Transverse colon (tissue), 4 donors: ENCODE measurements at regions not wholly inside any gene's neighbourhood (a gene's known extent, or its start where the extent isn't known, plus 50 kb on each side); places are given as distances from the start of the nearest gene placed in this dataset.

Experiments used
- DNase-seq: peaks from one replicate; pipeline ENCODE4 v3.0.0-alpha.2; 2019
- H3K27ac ChIP-seq, 4 donors: fragments of 200-600 bp; sonication (generic); 2 replicates each; pipeline ENCODE4 v1.5.1; 2016 to 2018; ENCODE audit warnings: inconsistent platforms in 4 of 4
- H3K27me3 ChIP-seq: fragments of 200-600 bp; sonication (generic); 2 replicates; pipeline ENCODE4 v1.5.1; 2017; ENCODE audit warnings: inconsistent platforms
- H3K36me3 ChIP-seq, 4 donors: fragments of 200-600 bp; sonication (generic); 2 replicates each; pipeline ENCODE4 v1.5.1; 2017 to 2019; ENCODE audit warnings: inconsistent platforms in 4 of 4
- H3K4me1 ChIP-seq, 4 donors: fragments of 200-600 bp; sonication (generic); 2 replicates each; pipeline ENCODE4 v1.5.1; 2017 to 2020; ENCODE audit warnings: inconsistent platforms in 4 of 4
- H3K4me3 ChIP-seq, 4 donors: fragments of 200-600 bp; sonication (generic); 1 replicate in 1 of 4; 2 replicates in 3 of 4; pipeline versions ENCODE4 v1.5.1 to v1.6.1; 2017 to 2019; ENCODE audit warnings: inconsistent platforms in 4 of 4
- H3K9me3 ChIP-seq, 2 donors: fragments of 200-600 bp; sonication (generic); 2 replicates each; pipeline ENCODE4 v1.5.1; 2017 to 2019; ENCODE audit warnings: inconsistent platforms in 2 of 2
- EP300 ChIP-seq: sonication (generic); formaldehyde crosslinking; IDR thresholded peaks from one replicate; pipeline ENCODE4 v1.6.1; 2017; ENCODE audit warnings: antibody characterized with exemption, low read depth
- POLR2A ChIP-seq: fragments of 450-650 bp; IDR thresholded peaks from one replicate; pipeline ENCODE4 v1.6.1; 2016; ENCODE audit warnings: antibody characterized with exemption, mild to moderate bottlenecking, moderate library complexity
- POLR2AphosphoS5 ChIP-seq, 3 donors: sonication (generic); formaldehyde crosslinking; IDR thresholded peaks; one replicate each; pipeline ENCODE4 v1.6.1; 2016; ENCODE audit warnings: antibody characterized with exemption in 3 of 3
- WGBS, 2 donors: methylation state at CpG; one replicate each; pipeline ENCODE4 v1.1.5; 2018; ENCODE audit warnings: low coverage in 1 of 2; 5-methylcytosine and 5-hydroxymethylcytosine counted together
- in situ Hi-C, 4 donors: fragments of 200-750 bp; cut with MboI; loops; one replicate each; pipeline versions ENCODE4 v1.15.0 to v1.15.1; 2017; ENCODE audit warnings: low sequenced_read_pairs in 3 of 4, low pct_ligation_motif_present in 1 of 4, low pct_unique_long_range_greater_than_20kb in 1 of 4
- intact Hi-C: fragments of 100-400 bp; cut with DNase I; formaldehyde crosslinking; loops from one replicate; pipeline ENCODE4 v1.15.1; 2023; ENCODE audit warnings: low total_unique reads
- TF ChIP-seq, protein P1 (sequence below), 5 experiments: fragments of 200-600 bp in 3 of 5; fragments of 450-650 bp in 2 of 5; sonication (generic) in 3 of 5; IDR thresholded peaks; 1 replicate in 2 of 5; 2 replicates in 3 of 5; pipeline ENCODE4 v1.5.1; 2016 to 2017; ENCODE audit warnings: antibody characterized with exemption in 5 of 5, inconsistent platforms in 3 of 5, mild to moderate bottlenecking in 2 of 5, moderate library complexity in 1 of 5

DNA sequence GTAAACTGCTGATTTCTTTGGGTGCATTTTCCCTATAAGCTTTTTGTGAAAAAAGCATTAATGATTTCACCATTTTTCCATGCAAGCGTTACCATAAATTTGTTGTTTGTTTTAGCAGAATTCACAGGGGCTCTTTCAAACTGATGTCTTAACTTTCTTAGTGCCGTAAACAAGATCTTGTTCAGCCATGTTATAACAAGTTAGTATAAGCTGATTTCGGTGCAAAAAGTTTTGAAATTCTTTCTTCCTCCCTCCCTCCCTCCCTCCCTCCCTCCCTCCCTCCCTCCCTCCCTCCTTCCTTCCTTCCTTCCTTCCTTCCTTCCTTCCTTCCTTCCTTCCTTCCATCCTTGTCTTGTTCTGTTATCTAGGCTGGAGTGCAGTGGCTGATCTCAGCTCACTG is 71.7 kb upstream of the CHORDC1 start:
- intact Hi-C loops, result no loop called here
- no peak for TF ChIP-seq POLR2AphosphoS5 (IDR thresholded peaks at IDR 0.05)
- no peak for TF ChIP-seq POLR2A
- TF ChIP-seq EP300, result no peak
- TF ChIP-seq, protein P1, sequence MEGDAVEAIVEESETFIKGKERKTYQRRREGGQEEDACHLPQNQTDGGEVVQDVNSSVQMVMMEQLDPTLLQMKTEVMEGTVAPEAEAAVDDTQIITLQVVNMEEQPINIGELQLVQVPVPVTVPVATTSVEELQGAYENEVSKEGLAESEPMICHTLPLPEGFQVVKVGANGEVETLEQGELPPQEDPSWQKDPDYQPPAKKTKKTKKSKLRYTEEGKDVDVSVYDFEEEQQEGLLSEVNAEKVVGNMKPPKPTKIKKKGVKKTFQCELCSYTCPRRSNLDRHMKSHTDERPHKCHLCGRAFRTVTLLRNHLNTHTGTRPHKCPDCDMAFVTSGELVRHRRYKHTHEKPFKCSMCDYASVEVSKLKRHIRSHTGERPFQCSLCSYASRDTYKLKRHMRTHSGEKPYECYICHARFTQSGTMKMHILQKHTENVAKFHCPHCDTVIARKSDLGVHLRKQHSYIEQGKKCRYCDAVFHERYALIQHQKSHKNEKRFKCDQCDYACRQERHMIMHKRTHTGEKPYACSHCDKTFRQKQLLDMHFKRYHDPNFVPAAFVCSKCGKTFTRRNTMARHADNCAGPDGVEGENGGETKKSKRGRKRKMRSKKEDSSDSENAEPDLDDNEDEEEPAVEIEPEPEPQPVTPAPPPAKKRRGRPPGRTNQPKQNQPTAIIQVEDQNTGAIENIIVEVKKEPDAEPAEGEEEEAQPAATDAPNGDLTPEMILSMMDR (IDR thresholded peaks at IDR 0.05), result no peak
- Histone ChIP-seq H3K27ac (no peak overlapping the region), H3K36me3 (no peaks in the 10 kb centered on the region), H3K4me3 (no peak overlapping the region), H3K4me1 (no peaks in the 10 kb centered on the region), H3K27me3 (no peaks in the 10 kb centered on the region), H3K9me3 (no peaks in the 10 kb centered on the region)
- no peak for DNase-seq
- WGBS, 2 donors, result 89 to 93% methylated on average over 3 of the region's 3 CpGs
- in situ Hi-C loops, result no loop called here

DNA sequence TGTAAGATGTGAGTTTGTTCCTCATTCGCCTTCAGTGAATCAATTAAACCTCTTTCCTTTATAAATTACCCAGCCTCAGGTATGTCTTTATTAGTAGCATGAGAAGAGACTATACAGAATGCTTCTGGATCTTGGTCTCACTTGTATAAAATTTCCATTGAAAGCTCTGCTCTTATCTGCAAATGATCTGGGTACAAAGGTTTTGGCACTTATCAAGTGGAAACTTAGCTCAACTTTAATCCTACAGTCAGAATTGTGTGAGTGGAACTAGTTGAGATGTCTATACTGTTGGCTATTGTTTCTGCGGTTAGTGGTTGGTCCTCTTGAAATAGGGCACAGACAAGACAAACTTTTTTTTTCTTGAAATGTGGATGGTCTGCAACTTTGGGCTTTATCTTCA is 71.2 kb upstream of the CHORDC1 start:
- Histone ChIP-seq H3K27ac (no peak overlapping the region), H3K36me3 (no peaks in the 10 kb centered on the region), H3K4me1 (no peaks in the 10 kb centered on the region), H3K9me3 (no peaks in the 10 kb centered on the region), H3K4me3 (no peak overlapping the region), H3K27me3 (no peaks in the 10 kb centered on the region)
- intact Hi-C loops (no loop called here), in situ Hi-C loops (no loop called here)
- WGBS, 2 donors, result 80 to 82% methylated on average over 2 of the region's 2 CpGs
- TF ChIP-seq POLR2A, result no peak
- TF ChIP-seq, protein P1 (IDR thresholded peaks at IDR 0.05), result no peak
- no peak for TF ChIP-seq POLR2AphosphoS5 (IDR thresholded peaks at IDR 0.05)
- no peak for TF ChIP-seq EP300
- no peak for DNase-seq

DNA sequence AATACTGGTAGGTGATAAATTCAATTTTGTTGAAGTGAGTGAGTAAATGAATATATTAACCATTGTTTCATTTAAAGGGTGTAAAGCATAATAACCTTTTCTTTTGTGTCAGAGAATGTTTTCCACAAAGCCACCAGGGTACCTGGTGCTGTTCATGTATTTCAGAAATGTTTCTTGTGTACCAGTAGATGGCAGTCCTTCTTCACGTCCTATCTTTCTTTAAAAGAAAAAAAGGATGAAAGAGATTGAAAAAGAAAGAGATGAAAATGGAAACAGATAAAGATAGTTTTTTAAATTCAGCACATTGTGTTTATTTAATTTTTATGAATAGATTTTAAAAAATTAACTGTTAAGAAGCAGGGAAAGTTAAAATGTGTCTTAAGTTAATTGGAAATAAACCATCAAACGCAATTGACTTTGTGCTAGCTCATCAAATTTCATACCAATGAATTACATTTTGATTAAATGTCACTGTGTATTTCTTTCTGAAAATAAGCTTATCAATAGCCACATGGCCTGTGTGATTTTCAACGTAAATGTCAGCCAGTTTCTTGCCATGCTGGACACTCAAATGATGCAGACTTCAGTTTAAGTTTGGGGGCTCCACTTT is 65.5 kb upstream of the CHORDC1 start:
- Histone ChIP-seq H3K4me3 (no peak overlapping the region), H3K4me1 (no peaks in the 10 kb centered on the region), H3K27ac (no peak overlapping the region), H3K36me3 (no peaks in the 10 kb centered on the region), H3K9me3 (no peaks in the 10 kb centered on the region), H3K27me3 (no peaks in the 10 kb centered on the region)
- TF ChIP-seq POLR2A (no peak), POLR2AphosphoS5 (IDR thresholded peaks at IDR 0.05) (no peak), EP300 (no peak)
- TF ChIP-seq, protein P1 (IDR thresholded peaks at IDR 0.05), result peak in 4 of 5 experiments; percentile 8 to 25 (median 13)
- WGBS, 2 donors, result 48% methylated on average over 3 of the region's 3 CpGs
- intact Hi-C loops (no loop called here), in situ Hi-C loops (no loop called here)
- no peak for DNase-seq

DNA sequence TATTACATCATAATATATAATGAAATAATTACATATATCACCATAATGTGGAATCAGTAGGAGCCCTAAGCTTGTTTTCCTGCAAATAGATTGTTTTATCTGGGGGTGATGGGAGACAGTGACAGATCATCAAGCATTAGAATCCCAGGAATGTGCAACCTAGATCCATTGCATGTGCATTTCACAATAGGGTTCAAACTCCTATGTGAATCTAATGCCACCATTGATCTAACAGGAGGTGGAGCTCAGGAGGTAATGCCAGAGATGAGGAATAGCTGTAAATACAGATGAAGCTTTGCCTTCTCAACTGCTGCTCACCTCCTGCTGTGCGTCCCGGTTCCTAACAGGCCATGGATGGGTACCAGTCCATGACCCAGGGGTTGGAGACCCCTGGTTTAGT is 63.8 kb upstream of the CHORDC1 start:
- DNase-seq, result no peak
- H3K27ac ChIP-seq, result no peak overlapping the region
- no peaks in the 10 kb centered on the region for H3K4me1 ChIP-seq
- TF ChIP-seq POLR2AphosphoS5 (IDR thresholded peaks at IDR 0.05) (no peak), EP300 (no peak), POLR2A (no peak)
- TF ChIP-seq, protein P1 (IDR thresholded peaks at IDR 0.05), result no peak
- intact Hi-C loops (no loop called here), in situ Hi-C loops (no loop called here)
- H3K9me3 ChIP-seq, result no peaks in the 10 kb centered on the region
- H3K36me3 ChIP-seq, result no peaks in the 10 kb centered on the region
- 75% methylated on average over 2 of the region's 2 CpGs; no CpG with 5 or more reads in 1 of the 2 donors for WGBS, 2 donors
- H3K27me3 ChIP-seq, result no peaks in the 10 kb centered on the region
- no peak overlapping the region for H3K4me3 ChIP-seq
